Mesenchymal stem cell (in vitro differentiated cells and primary cell): ENCODE measurements at regions not wholly inside any gene's neighbourhood (a gene's known extent, or its start where the extent isn't known, plus 50 kb on each side); places are given as distances from the start of the nearest gene placed in this dataset.

ENCODE experiments used
- DNase-seq: peaks from one replicate; pipeline ENCODE4 v3.0.0-alpha.2; 2013
- H2AFZ ChIP-seq: one replicate; pipeline ENCODE4 v1.6.1; 2013; ENCODE audit warnings: low read depth, mild to moderate bottlenecking, control low read depth, inconsistent platforms, low read length, moderate library complexity
- H2AK5ac ChIP-seq: 2 replicates; pipeline ENCODE4 v1.6.1; 2013; ENCODE audit warnings: low read length, moderate library complexity, mild to moderate bottlenecking, inconsistent platforms; ENCODE audit not compliant: severe bottlenecking
- H2BK120ac ChIP-seq: one replicate; pipeline ENCODE4 v1.6.1; 2013; ENCODE audit warnings: low read depth, mild to moderate bottlenecking, inconsistent platforms, low read length, moderate library complexity
- H2BK12ac ChIP-seq, 2 experiments: one replicate each; pipeline ENCODE4 v1.6.1; 2013; ENCODE audit warnings: inconsistent platforms in 2 of 2, low read length in 2 of 2, mild to moderate bottlenecking in 2 of 2, moderate library complexity in 2 of 2, control low read depth in 1 of 2
- H2BK15ac ChIP-seq: one replicate; pipeline ENCODE4 v1.6.1; 2013; ENCODE audit warnings: mild to moderate bottlenecking, low read depth, inconsistent platforms; ENCODE audit not compliant: poor library complexity, severe bottlenecking
- H2BK5ac ChIP-seq: 2 replicates; pipeline ENCODE4 v1.6.1; 2013; ENCODE audit warnings: low read depth, mild to moderate bottlenecking, low read length, control low read depth, inconsistent platforms; ENCODE audit not compliant: poor library complexity, severe bottlenecking
- H3K14ac ChIP-seq, 2 experiments: one replicate each; pipeline ENCODE4 v1.6.1; 2013; ENCODE audit warnings: inconsistent platforms in 2 of 2, low read length in 2 of 2, control low read depth in 1 of 2, mild to moderate bottlenecking in 1 of 2, moderate library complexity in 1 of 2
- H3K18ac ChIP-seq, 2 experiments: one replicate each; pipeline ENCODE4 v1.6.1; 2013; ENCODE audit warnings: inconsistent platforms in 2 of 2, low read length in 2 of 2, control low read depth in 1 of 2, low read depth in 1 of 2, mild to moderate bottlenecking in 1 of 2
- H3K23ac ChIP-seq, 2 experiments: one replicate each; pipeline ENCODE4 v1.6.1; 2013; ENCODE audit warnings: inconsistent platforms in 2 of 2, low read length in 2 of 2, mild to moderate bottlenecking in 2 of 2, moderate library complexity in 2 of 2, control low read depth in 1 of 2
- H3K27ac ChIP-seq: 2 replicates; pipeline ENCODE4 v1.5.1; 2013; ENCODE audit warnings: mild to moderate bottlenecking, moderate library complexity, low read length, control low read depth, inconsistent platforms; ENCODE audit not compliant: poor library complexity, severe bottlenecking
- H3K27me3 ChIP-seq, 2 experiments: 2 replicates each; pipeline versions ENCODE4 v1.6.1 to v1.7.0; 2013; ENCODE audit warnings: low read length in 2 of 2, mild to moderate bottlenecking in 2 of 2, moderate library complexity in 2 of 2, control low read depth in 1 of 2, inconsistent platforms in 1 of 2; ENCODE audit not compliant: control insufficient read depth in 1 of 2, insufficient read depth in 1 of 2
- H3K36me3 ChIP-seq, 2 experiments: 2 replicates each; pipeline versions ENCODE4 v1.6.1 to v1.7.0; 2013; ENCODE audit warnings: low read length in 2 of 2, control low read depth in 1 of 2, inconsistent platforms in 1 of 2, low read depth in 1 of 2, mild to moderate bottlenecking in 1 of 2; ENCODE audit not compliant: insufficient read depth in 2 of 2, control insufficient read depth in 1 of 2
- H3K4ac ChIP-seq, 2 experiments: one replicate each; pipeline ENCODE4 v1.6.1; 2013; ENCODE audit warnings: inconsistent platforms in 2 of 2, low read length in 2 of 2, mild to moderate bottlenecking in 2 of 2, moderate library complexity in 2 of 2, control low read depth in 1 of 2, low read depth in 1 of 2
- H3K4me1 ChIP-seq: 2 replicates; pipeline ENCODE4 v1.6.1; 2013; ENCODE audit warnings: low read depth, low read length, control low read depth; ENCODE audit not compliant: control insufficient read depth, insufficient read depth
- H3K4me2 ChIP-seq: 2 replicates; pipeline ENCODE4 v1.6.1; 2013; ENCODE audit warnings: low read length, mild to moderate bottlenecking, inconsistent platforms; ENCODE audit not compliant: poor library complexity, severe bottlenecking
- H3K4me3 ChIP-seq, 2 experiments: 2 replicates each; pipeline versions ENCODE4 v1.5.1 to v1.7.0; 2013; ENCODE audit warnings: low read length in 2 of 2, mild to moderate bottlenecking in 2 of 2, control low read depth in 1 of 2, low read depth in 1 of 2; ENCODE audit not compliant: insufficient read depth in 1 of 2
- H3K79me1 ChIP-seq: replicated peaks from 2 replicates; pipeline ENCODE4 v1.6.1; 2013; ENCODE audit warnings: mild to moderate bottlenecking, control low read depth, low read length, inconsistent platforms; ENCODE audit not compliant: poor library complexity, severe bottlenecking
- H3K9ac ChIP-seq: 2 replicates; pipeline ENCODE4 v1.7.0; 2013; ENCODE audit warnings: mild to moderate bottlenecking, low read length, moderate library complexity
- H3K9me3 ChIP-seq: 2 replicates; pipeline ENCODE4 v1.7.0; 2013; ENCODE audit warnings: mild to moderate bottlenecking, low read length; ENCODE audit not compliant: control insufficient read depth
- H4K8ac ChIP-seq: one replicate; pipeline ENCODE4 v1.6.1; 2013; ENCODE audit warnings: inconsistent platforms, mild to moderate bottlenecking, low read length, moderate library complexity
- H4K91ac ChIP-seq: one replicate; pipeline ENCODE4 v1.6.1; 2013; ENCODE audit warnings: mild to moderate bottlenecking, low read length, inconsistent platforms
- WGBS: methylation state at CpG from one replicate; pipeline ENCODE4 v1.1.7; 2013; ENCODE audit warnings: mixed read lengths; 5-methylcytosine and 5-hydroxymethylcytosine counted together

DNA sequence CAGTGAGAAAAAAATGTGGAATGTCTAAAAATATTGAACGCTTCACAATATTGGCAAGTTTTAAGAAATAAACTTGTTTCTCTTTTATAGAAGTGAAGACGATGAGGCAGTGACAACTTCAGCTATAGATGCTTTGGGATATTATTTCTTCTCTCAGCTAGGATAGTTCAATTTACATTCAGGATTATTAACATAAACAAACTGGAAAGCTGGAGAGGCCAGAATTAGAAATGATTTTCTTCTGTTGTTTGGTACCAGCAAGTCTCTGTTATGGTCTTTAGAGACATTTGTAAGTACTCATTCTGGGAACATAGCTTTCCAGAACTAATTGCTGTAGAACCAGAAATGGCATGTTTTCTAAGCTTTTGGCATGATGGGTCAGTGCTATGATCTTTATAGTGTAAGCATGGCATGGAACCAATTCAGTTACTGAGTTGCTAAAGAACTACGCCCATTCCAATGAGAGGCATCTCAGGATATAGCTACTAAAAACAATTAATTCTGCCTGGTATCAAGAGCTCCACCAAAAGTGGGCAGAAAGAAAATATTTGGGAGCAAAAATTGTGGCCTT lies 599.5 kb upstream of the B3GALT2 start:
- Histone ChIP-seq H3K9me3 (no peaks in the 10 kb centered on the region), H4K8ac (no peak overlapping the region), H2AFZ (no peak overlapping the region), H3K14ac (no peak overlapping the region), H3K36me3 (no peaks in the 10 kb centered on the region), H3K79me1 (no peaks in the 10 kb centered on the region), H3K4ac (no peak overlapping the region), H3K18ac (no peak overlapping the region), H2BK12ac (no peak overlapping the region), H3K9ac (no peak overlapping the region), H3K4me3 (no peak overlapping the region), H4K91ac (no peak overlapping the region), H2BK5ac (no peak overlapping the region), H3K27ac (no peak overlapping the region), H3K4me1 (no peaks in the 10 kb centered on the region), H3K4me2 (no peak overlapping the region), H2BK120ac (no peak overlapping the region), H2AK5ac (no peak overlapping the region), H2BK15ac (no peak overlapping the region), H3K27me3 (no peaks in the 10 kb centered on the region), H3K23ac (no peak overlapping the region)
- 100% methylated on average over 2 of the region's 3 CpGs for WGBS
- DNase-seq, result no peak

DNA sequence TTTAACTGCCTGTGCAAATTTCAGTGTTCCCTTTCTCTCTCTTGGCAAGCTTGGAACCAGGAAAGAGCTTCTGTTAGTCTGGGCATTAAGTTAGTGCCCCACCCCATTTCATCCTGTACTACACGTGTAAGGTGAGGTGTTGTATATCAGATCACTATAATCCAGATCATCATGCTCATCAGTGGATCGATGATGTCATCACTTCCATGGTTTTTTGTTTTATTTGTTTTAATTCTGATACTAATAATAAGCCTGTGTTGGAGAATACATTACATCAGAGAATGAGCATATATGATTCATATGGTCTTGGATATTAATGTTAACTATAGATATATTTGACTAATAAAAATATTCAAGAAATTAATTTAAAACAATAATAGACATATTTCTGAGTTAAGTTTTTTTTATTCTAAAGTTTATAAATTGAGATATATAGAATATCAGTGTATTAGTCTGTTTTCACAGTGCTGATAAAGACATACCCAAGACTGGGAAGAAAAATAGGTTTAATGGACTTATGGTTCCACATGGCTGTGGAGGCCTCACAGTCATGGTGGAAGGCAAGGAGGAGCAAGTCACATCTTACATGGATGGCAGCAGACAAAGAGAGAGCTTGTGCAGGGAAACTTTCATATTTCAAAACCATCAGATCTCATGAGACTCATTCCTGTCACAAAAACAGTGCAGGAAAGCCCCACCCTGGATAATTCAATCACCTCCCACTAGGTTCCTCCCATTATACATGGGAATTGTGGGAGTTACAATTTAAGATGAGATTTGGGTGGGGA lies 588.3 kb upstream of the B3GALT2 start:
- Histone ChIP-seq H3K4me1 (no peaks in the 10 kb centered on the region), H3K4ac (no peak overlapping the region), H3K36me3 (peaks cover 0 to 3% of the 10 kb centered on the region in 2 experiments), H3K79me1 (no peaks in the 10 kb centered on the region), H3K23ac (no peak overlapping the region), H3K9ac (no peak overlapping the region), H3K4me2 (no peak overlapping the region), H3K9me3 (no peaks in the 10 kb centered on the region), H2AK5ac (no peak overlapping the region), H4K91ac (no peak overlapping the region), H3K18ac (no peak overlapping the region), H3K4me3 (no peak overlapping the region), H2AFZ (no peak overlapping the region), H2BK5ac (no peak overlapping the region), H2BK120ac (no peak overlapping the region), H4K8ac (no peak overlapping the region), H3K14ac (no peak overlapping the region), H2BK12ac (no peak overlapping the region), H2BK15ac (no peak overlapping the region), H3K27me3 (no peaks in the 10 kb centered on the region), H3K27ac (no peak overlapping the region)
- DNase-seq, result no peak
- no CpG with 5 or more reads among the region's 2 CpGs for WGBS

DNA sequence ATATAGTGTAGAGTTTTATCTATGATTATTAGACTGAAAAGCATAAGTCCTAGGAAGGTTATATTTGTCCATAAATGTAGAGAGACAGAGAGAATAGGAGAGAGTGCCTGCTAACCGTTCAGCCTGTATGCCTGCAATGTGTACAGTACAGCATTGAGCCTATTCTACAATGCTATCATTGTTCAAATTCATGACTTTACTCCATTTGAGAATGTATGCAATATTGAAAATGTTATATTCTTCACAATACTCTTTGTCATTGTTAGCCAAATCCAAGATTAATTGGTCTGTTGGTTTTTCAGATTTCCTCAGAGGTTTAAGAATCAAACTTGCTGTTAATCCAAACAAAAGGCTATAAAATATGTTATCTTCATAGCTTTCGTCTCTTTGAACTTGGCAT lies 585.2 kb upstream of the B3GALT2 start:
- Histone ChIP-seq H3K27ac (no peak overlapping the region), H3K36me3 (peaks cover 0 to 3% of the 10 kb centered on the region in 2 experiments), H3K14ac (no peak overlapping the region), H2BK15ac (no peak overlapping the region), H3K79me1 (no peaks in the 10 kb centered on the region), H4K91ac (no peak overlapping the region), H3K4ac (no peak overlapping the region), H2BK5ac (no peak overlapping the region), H3K4me2 (no peak overlapping the region), H2BK120ac (no peak overlapping the region), H3K23ac (no peak overlapping the region), H2AK5ac (no peak overlapping the region), H3K9ac (no peak overlapping the region), H4K8ac (no peak overlapping the region), H3K9me3 (no peaks in the 10 kb centered on the region), H2AFZ (no peak overlapping the region), H3K27me3 (no peaks in the 10 kb centered on the region), H3K4me3 (no peak overlapping the region), H3K4me1 (peaks cover 3% of the 10 kb centered on the region), H3K18ac (no peak overlapping the region), H2BK12ac (no peak overlapping the region)
- WGBS, result 80% methylated on average over 1 of the region's 2 CpGs
- no peak for DNase-seq

DNA sequence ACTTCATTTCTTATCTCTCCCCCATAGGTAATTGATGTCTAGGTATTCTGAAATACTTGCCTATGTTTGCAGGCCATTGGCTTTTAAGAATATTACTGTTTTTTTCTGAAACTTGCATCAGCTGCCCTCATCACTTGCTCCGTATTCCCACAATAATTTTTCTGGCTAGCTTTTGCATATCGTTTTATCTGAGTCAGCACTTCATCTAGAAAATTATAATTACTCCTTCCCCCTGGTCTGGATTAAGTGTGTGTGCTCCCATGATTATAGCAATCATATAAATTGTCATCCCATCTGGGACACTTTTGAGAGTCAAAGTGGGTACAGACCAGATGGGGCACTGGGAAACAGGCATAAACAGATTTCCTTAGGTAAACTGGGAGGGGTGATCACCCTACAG lies 583.2 kb upstream of the B3GALT2 start:
- Histone ChIP-seq H3K9ac (no peak overlapping the region), H4K8ac (no peak overlapping the region), H2AK5ac (no peak overlapping the region)

More for the DNA sequence above, 583.2 kb upstream of the B3GALT2 start:
- H3K4ac ChIP-seq, result no peak overlapping the region
- H3K27ac ChIP-seq, result no peak overlapping the region
- H3K18ac ChIP-seq, result no peak overlapping the region
- H3K36me3 ChIP-seq, result no peaks in the 10 kb centered on the region
- H3K4me3 ChIP-seq, result no peak overlapping the region
- H2BK15ac ChIP-seq, result no peak overlapping the region
- no peak overlapping the region for H2BK12ac ChIP-seq
- no peak overlapping the region for H3K14ac ChIP-seq
- H3K27me3 ChIP-seq, result no peaks in the 10 kb centered on the region
- H2AFZ ChIP-seq, result no peak overlapping the region
- WGBS, result 92% methylated on average over 2 of the region's 2 CpGs
- H4K91ac ChIP-seq, result no peak overlapping the region
- H2BK5ac ChIP-seq, result no peak overlapping the region
- no peak overlapping the region for H3K4me2 ChIP-seq
- H3K4me1 ChIP-seq, result peaks cover 3% of the 10 kb centered on the region
- no peak overlapping the region for H2BK120ac ChIP-seq
- DNase-seq, result no peak
- H3K9me3 ChIP-seq, result no peaks in the 10 kb centered on the region
- no peak overlapping the region for H3K23ac ChIP-seq
- no peaks in the 10 kb centered on the region for H3K79me1 ChIP-seq
